Right lobe of liver (tissue), 6 donors: ENCODE measurements at regions not wholly inside any gene's neighbourhood (a gene's known extent, or its start where the extent isn't known, plus 50 kb on each side); places are given as distances from the start of the nearest gene placed in this dataset.

ENCODE experiments used
- ATAC-seq, 4 donors: fragments of 200-7000 bp; cut with Tn5 transposase; one replicate each; pipeline ENCODE4 v1.9.1; 2020; ENCODE audit warnings: mild to moderate bottlenecking in 4 of 4, moderate library complexity in 4 of 4
- DNase-seq, 3 donors: peaks; one replicate each; pipeline ENCODE4 v3.0.0-alpha.2; 2020
- H3K27ac ChIP-seq, 3 donors: fragments of 200-600 bp; one replicate each; pipeline ENCODE4 v1.8.0; 2022
- H3K27me3 ChIP-seq, 2 donors: fragments of 200-600 bp; one replicate each; pipeline ENCODE4 v1.8.0; 2022
- H3K36me3 ChIP-seq, 4 donors: fragments of 200-600 bp; sonication (generic) in 1 of 4; one replicate each; pipeline versions ENCODE4 v1.5.1 to v1.8.0; 2017 to 2022; ENCODE audit warnings: control low read depth in 1 of 4
- H3K4me1 ChIP-seq, 4 donors: fragments of 200-600 bp; sonication (generic) in 1 of 4; one replicate each; pipeline versions ENCODE4 v1.5.1 to v1.8.0; 2017 to 2022; ENCODE audit warnings: control low read depth in 1 of 4
- H3K4me3 ChIP-seq, 3 donors: fragments of 200-600 bp; one replicate each; pipeline ENCODE4 v1.8.0; 2022
- H3K9me3 ChIP-seq, 4 donors: fragments of 200-600 bp; sonication (generic) in 1 of 4; one replicate each; pipeline versions ENCODE4 v1.5.1 to v1.8.0; 2017 to 2022; ENCODE audit warnings: control low read depth in 1 of 4
- POLR2A ChIP-seq: fragments of 450-650 bp; IDR thresholded peaks from one replicate; pipeline ENCODE4 v1.6.1; 2017; ENCODE audit warnings: antibody characterized with exemption, mild to moderate bottlenecking
- WGBS: methylation state at CpG from one replicate; pipeline ENCODE4 v1.1.6; 2018; ENCODE audit warnings: low coverage, low lambda C conversion rate; ENCODE audit not compliant: insufficient coverage; ENCODE audit errors: missing lambda C conversion rate; 5-methylcytosine and 5-hydroxymethylcytosine counted together
- intact Hi-C, 2 donors: fragments of 100-400 bp; cut with DNase I; formaldehyde crosslinking; loops; one replicate each; pipeline versions ENCODE4 v1.11.2 to v1.14.1; 2022
- TF ChIP-seq, protein P1 (sequence below), 4 donors: fragments of 200-600 bp in 3 of 4; fragments of 450-650 bp in 1 of 4; IDR thresholded peaks; one replicate each; pipeline versions ENCODE4 v1.5.1 to v1.8.0; 2016 to 2022; ENCODE audit warnings: antibody characterized with exemption in 4 of 4, mild to moderate bottlenecking in 2 of 4
- donor health status: DM: no; HTN: yes; CAD: no.
- donor health status: DM: no; HTN: no; CAD: no.
- donor health status: DM: no; HTN: no; CAD: no.
- donor health status: DM: no; HTN: yes; CAD: no.
- donor health status: DM: no; HTN: yes; CAD: no.

GRCh38 chr1:113275083-113275482 lies 115.2 kb upstream of the MAGI3 start:
- H3K4me1 ChIP-seq: no peaks in the 10 kb centered on the region
- no peaks in the 10 kb centered on the region for H3K9me3 ChIP-seq
- H3K4me3 ChIP-seq: no peak overlapping the region
- no peaks in the 10 kb centered on the region for H3K27me3 ChIP-seq
- no peak for DNase-seq
- no peak for TF ChIP-seq POLR2A
- TF ChIP-seq, protein P1, sequence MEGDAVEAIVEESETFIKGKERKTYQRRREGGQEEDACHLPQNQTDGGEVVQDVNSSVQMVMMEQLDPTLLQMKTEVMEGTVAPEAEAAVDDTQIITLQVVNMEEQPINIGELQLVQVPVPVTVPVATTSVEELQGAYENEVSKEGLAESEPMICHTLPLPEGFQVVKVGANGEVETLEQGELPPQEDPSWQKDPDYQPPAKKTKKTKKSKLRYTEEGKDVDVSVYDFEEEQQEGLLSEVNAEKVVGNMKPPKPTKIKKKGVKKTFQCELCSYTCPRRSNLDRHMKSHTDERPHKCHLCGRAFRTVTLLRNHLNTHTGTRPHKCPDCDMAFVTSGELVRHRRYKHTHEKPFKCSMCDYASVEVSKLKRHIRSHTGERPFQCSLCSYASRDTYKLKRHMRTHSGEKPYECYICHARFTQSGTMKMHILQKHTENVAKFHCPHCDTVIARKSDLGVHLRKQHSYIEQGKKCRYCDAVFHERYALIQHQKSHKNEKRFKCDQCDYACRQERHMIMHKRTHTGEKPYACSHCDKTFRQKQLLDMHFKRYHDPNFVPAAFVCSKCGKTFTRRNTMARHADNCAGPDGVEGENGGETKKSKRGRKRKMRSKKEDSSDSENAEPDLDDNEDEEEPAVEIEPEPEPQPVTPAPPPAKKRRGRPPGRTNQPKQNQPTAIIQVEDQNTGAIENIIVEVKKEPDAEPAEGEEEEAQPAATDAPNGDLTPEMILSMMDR (IDR thresholded peaks at IDR 0.05): no peak
- no peak for ATAC-seq
- H3K27ac ChIP-seq: no peak overlapping the region
- intact Hi-C loops: no loop called here
- no peaks in the 10 kb centered on the region for H3K36me3 ChIP-seq
- WGBS: 7% methylated on average over 1 of the region's 1 CpG

- no peak overlapping the region for H3K4me3 ChIP-seq
- no peaks in the 10 kb centered on the region for H3K27me3 ChIP-seq
- no peaks in the 10 kb centered on the region for H3K36me3 ChIP-seq
- intact Hi-C loops: no loop called here
- H3K9me3 ChIP-seq: no peaks in the 10 kb centered on the region
- no peak overlapping the region for H3K27ac ChIP-seq
- no peak for ATAC-seq
- H3K4me1 ChIP-seq: no peaks in the 10 kb centered on the region
- TF ChIP-seq, protein P1 (IDR thresholded peaks at IDR 0.05): no peak
- no peak for TF ChIP-seq POLR2A
- DNase-seq: no peak
- 78% methylated on average over 2 of the region's 2 CpGs for WGBS
Measured at GRCh38 chr1:113275691-113276090, 114.6 kb upstream of the MAGI3 start.

DNA sequence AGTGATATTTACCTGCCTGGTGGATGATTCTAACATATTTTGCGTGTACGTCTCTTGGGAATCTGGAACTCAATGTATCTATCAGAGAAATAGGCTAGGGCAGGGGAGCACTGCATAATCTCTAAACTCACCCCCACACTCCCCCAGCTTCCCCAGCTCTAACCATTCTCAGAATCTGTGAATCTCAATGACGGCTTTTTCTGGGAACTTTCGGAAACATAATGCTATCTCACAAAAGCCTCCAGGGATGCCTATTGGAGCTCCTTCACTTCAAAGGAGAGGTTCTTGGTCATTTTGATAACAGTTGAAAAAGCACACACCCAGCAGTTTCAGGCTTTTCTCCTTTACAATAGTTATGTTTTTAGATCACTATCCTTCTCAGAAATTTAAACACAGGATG lies 113.8 kb upstream of the MAGI3 start:
- ATAC-seq: no peak
- intact Hi-C loops: no loop called here
- H3K36me3 ChIP-seq: no peaks in the 10 kb centered on the region
- H3K4me3 ChIP-seq: no peak overlapping the region
- no peaks in the 10 kb centered on the region for H3K4me1 ChIP-seq
- TF ChIP-seq, protein P1 (IDR thresholded peaks at IDR 0.05): no peak
- TF ChIP-seq POLR2A: no peak
- no peak overlapping the region for H3K27ac ChIP-seq
- no peaks in the 10 kb centered on the region for H3K9me3 ChIP-seq
- WGBS: 95% methylated on average over 2 of the region's 4 CpGs
- no peak for DNase-seq
- H3K27me3 ChIP-seq: no peaks in the 10 kb centered on the region

DNA sequence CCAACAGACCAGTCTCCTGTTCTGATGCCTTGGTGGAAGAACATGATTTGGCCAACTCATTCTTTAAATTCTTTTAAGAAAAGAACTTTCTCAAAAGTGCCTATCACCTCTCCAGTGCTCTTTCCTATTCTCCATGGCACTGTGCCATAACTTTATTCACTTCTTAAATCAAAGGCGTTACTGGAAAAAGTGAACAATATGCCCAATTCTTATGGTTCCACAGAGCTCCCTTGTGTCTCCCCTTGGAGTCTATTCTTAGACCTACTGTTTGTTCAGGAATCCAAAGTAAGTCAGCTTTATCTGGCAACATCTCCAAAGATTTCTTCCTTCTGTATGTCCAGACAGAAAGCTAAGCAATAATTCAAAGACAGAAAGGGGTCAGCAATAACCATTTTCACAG lies 111.9 kb upstream of the MAGI3 start:
- 67% methylated on average over 1 of the region's 1 CpG for WGBS
- Histone ChIP-seq H3K4me3 (no peak overlapping the region), H3K9me3 (no peaks in the 10 kb centered on the region), H3K4me1 (no peaks in the 10 kb centered on the region), H3K27me3 (no peaks in the 10 kb centered on the region), H3K36me3 (no peaks in the 10 kb centered on the region), H3K27ac (no peak overlapping the region)
- ATAC-seq: no peak
- intact Hi-C loops: no loop called here
- no peak for TF ChIP-seq POLR2A
- TF ChIP-seq, protein P1 (IDR thresholded peaks at IDR 0.05): no peak
- no peak for DNase-seq

DNA sequence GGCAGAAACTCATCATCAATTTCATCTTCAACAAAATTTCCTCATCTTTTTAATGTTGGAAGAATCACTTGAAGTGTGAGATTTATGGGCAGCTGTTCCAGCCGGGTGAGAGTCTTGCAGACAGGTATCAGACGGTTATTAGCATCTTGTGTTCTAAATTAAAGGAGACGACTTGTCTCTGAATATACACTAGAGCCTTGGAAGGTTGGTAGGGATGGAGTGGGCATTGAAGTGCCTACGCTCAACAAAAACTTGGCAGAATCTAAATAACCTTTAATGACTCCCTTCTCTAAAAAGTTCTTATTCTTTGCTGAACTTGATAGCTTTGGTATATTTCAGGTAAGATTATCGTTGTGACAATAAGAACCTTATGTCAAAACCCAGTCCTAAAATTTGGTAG lies 111.5 kb upstream of the MAGI3 start:
- Histone ChIP-seq H3K27ac (no peak overlapping the region), H3K36me3 (no peaks in the 10 kb centered on the region), H3K9me3 (no peaks in the 10 kb centered on the region), H3K4me3 (no peak overlapping the region), H3K4me1 (no peaks in the 10 kb centered on the region), H3K27me3 (no peaks in the 10 kb centered on the region)
- TF ChIP-seq, protein P1 (IDR thresholded peaks at IDR 0.05): no peak
- no peak for TF ChIP-seq POLR2A
- intact Hi-C loops: no loop called here
- 65% methylated on average over 5 of the region's 5 CpGs for WGBS
- DNase-seq: no peak
- no peak for ATAC-seq
